NCI-H2081 (cell line): ENCODE measurements at regions not wholly inside any gene's neighbourhood (a gene's known extent, or its start where the extent isn't known, plus 50 kb on each side); places are given as distances from the start of the nearest gene placed in this dataset.

ENCODE experiments used
- DNase-seq, 2 experiments: peaks; one replicate each; lab custom pipeline; 2025; lab: John Stamatoyannopoulos, UW

DNA sequence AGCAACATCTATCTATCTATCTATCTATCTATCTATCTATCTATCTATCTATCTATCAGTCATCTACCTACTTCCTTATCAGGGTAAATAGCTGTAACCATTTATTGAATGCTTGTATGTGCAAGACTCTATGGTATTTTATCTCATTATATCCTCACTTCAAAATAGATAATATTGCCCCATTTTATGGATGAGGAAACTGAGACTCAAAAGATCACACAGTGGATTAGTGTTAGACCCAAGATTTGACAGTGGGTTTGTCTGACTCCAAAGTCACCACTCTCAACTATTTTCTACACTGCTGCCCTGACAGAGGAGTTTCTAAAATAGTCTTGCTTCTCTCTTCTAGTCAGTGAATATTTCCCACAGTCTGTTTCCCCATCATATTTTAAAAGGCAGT lies 94.3 kb upstream of the NR3C1 start:
- DNase-seq: no peak

- DNase-seq: no peak
Measured at GRCh38 chr5:143496943-143497342, 93.5 kb upstream of the NR3C1 start.

DNA sequence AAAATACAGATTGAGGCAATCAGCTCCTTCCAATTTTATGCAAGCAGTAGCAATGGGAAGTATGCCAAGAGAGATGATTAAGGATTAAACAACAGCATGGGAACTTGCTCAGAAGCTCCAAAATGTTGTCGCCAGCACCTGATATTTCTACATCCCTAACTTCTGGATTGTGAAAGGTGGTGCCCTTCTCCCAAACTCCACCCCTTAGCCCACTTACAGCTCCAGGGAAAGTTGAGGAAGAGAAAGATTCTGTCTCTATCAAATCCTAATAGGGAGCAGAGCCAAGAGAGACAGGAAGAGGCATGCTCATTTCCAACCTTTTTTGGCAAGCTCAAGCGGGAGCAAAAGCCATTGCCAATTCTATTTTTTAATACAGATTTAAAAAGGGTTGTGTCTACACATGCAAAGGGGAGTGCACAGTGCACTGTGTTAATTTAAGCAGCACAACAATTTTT lies 92.4 kb upstream of the NR3C1 start:
- peak; percentile 49 to 76 for DNase-seq

DNA sequence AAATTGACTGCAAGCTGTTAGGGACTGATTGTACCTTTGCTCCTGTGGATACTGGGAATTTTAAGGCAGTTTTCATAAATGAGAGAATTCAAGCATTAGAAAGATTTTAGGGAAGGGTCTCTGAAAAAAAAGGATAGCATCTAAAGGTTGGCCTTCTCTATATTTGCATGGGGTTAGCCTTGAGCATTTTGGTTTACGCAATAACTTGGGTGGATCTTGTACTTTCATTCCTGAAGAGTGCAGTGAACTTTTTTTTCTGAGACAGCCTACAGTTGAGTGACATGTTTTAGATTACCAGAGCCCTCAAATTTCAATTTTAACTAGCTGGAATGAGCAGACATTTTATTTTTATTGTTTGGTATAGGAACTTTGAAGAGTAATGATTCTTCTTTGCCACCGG lies 91.6 kb upstream of the NR3C1 start:
- no peak for DNase-seq

DNA sequence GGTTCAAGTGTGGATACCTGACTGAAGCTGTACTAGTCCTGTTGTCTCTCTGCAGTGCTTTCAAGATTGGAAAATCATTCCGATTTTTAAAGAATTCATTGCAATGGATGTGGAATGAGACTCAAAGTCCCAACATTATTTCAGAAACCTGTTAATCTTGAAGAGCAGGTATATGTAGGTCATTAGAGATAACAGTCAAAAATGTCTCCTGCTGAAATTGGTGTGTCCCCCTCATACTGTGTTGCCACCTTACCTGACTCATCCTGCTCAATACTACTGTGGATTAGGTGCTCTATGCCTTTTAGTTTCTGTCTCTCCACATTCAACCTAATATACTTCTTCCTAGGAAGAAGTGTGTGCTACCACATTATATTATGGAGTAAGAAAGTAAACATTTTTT lies 91.1 kb upstream of the NR3C1 start:
- no peak for DNase-seq

GRCh38 chr5:143494162-143494561 lies 90.7 kb upstream of the NR3C1 start:
- DNase-seq: no peak

DNA sequence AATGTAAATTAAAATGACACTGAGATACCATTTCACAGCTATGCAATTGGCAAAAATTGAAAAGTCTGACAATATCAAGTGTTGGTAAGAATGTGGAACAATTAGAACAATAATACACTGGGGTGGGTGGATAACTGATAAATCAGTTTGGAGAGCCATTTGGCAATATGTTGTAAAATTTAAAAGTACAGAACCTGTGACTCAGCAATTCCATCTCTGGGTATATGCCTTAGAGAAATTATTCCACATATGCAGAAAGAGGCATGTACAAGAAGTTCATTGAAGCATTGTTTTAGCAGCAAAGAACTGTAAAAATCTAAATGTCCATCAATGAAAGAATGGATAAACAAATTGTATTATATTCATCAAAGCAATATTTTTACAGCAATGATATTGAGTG lies 89.3 kb upstream of the NR3C1 start:
- no peak for DNase-seq

DNA sequence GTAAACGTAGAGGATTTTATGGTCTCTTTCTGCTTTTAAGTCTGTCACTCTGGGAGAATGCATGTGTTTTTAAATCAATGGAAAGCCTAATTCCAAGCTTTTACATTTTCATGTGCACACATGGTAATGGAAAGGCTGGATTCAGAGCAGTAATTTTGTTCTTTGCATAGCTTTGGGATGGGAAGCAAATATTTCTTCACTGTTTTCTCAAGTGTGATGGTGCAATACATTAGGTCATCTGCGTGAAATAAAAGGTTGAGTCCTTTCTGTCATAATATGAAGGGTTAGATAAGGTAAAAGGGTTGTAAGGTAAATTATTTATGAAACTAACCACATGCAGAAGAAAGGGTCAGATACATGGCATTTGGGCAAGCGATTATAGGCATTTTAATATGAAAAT lies 88.2 kb upstream of the NR3C1 start:
- no peak for DNase-seq

- no peak for DNase-seq
Measured at GRCh38 chr5:143488381-143488780, 84.9 kb upstream of the NR3C1 start.

DNA sequence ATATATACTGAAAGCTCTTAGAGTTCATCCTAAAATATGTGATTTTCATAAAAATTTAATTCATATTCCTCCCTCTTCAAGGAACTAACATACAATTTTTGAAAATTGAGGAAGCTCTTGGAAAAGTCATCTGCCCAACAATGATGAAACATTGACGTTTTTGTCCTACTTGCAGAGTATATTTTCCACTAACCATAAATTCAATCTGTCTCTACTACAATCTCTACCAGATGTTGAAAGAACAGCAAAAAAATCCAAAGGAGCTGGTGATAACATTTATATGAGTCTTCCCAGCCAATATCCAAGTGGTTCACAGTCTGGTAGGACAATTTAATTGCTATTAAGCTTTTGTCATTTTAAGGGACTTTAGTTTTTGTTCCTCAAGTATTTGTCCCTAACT lies 81.1 kb upstream of the NR3C1 start:
- DNase-seq: no peak

DNA sequence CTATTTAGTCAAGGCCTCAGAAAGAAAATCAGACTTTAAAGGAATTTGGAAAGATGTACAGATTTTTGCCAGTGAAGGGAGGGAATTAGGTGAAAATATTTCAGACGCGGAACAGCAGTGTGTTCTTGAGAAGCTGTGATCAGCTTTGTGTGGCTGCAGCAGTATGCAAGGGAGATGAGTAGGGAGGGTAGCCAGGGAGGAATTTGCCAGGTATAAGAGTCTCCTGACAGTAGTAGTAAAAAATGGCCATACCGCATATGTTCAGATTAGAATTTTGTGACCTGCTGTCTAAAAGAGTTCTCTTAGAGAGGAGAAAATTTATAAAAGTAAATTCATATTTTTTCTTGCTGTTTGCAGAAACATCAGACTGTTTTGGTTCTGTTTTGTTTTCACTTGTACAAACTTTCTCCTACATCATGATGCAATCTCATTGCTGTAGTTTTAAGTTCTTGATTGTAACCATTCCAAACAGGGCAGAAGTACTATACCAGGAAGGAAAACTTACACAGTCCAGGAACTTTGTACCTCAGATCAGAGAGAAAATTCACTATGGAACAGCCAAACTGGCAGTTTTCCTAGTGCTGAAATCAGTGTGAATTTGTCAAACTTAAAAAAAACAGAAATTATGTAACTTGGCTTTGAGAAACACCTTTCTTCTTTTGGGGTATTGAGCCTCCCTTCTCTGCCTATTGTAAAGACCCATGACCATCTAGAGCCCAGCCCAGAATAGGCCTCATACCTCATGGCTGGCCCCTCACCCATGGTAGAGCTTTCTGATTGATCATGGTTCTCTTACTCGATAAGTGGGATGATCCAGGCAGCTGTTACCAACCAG lies 78.4 kb upstream of the NR3C1 start:
- no peak for DNase-seq

GRCh38 chr5:143480001-143480400 lies 76.5 kb upstream of the NR3C1 start:
- DNase-seq: no peak

- DNase-seq: no peak
Measured at GRCh38 chr5:143479394-143479793, 75.9 kb upstream of the NR3C1 start.

GRCh38 chr5:143476601-143477211 lies 73.2 kb upstream of the NR3C1 start:
- DNase-seq: no peak

- DNase-seq: no peak
Measured at GRCh38 chr5:143474616-143475015, 71.1 kb upstream of the NR3C1 start.

DNA sequence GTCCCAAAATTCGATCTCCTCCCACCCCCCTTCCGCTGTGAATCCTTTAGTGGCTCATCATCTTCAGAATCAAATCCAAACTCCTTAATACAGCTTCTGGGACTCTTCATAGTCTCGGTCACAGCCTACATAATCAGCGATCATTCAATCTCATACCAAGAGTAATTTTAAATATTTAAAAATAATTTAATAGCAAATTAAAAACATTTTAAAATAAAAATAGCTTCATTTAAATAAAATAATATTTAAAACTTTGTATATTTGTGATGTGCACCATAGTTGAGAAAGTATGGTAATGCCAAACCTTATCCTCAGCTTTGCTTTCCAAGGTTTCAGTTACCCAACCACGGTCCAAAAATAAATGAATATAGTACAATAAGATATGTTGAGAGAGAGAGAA lies 70.0 kb upstream of the NR3C1 start:
- DNase-seq: no peak

GRCh38 chr5:143472576-143472975 lies 69.1 kb upstream of the NR3C1 start:
- DNase-seq: no peak

GRCh38 chr5:143471666-143472464 lies 68.4 kb upstream of the NR3C1 start:
- no peak for DNase-seq

- DNase-seq: no peak
Measured at GRCh38 chr5:143471041-143471509, 67.6 kb upstream of the NR3C1 start.

DNA sequence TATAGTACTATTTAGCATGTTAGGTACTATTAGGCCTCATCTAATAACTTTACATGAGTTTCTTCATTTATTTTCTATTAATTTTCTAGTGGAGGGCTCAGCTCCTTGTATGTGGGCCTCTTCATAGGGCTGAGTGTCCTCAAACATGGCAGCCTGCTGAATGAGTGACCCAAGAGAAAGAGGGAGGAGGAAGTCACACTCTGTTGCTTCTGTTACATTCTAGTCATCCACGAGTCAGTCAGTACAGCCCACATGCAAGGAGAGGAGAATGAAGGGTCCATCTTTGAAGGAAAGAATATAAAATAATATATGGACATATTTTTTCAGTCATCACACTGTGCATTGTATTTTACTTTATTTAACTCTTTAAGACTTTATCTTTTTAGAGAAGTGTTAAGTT lies 66.6 kb upstream of the NR3C1 start:
- no peak for DNase-seq

DNA sequence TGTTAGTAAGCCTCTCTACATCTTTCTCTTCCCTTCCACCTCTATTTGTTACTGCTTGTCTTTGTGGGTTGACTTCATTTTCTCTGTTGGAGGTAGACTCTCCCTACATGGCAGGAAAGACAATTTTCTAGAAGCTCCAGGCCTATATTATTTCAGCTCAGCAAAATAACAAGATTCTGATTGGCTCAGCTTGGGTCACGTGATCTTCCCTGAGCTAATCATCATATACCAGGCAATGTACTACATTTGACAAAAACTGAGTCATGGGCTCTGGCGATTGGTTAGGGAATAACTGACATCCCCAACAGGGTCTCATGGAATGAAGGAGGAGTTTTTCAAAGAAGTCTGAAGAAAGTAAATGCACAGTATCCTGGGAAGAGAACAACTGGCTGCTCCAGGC lies 65.6 kb upstream of the NR3C1 start:
- no peak for DNase-seq

GRCh38 chr5:143466632-143467031 lies 63.1 kb upstream of the NR3C1 start:
- DNase-seq: no peak
